Muscle of leg (tissue), 3 donors: ENCODE measurements at regions not wholly inside any gene's neighbourhood (a gene's known extent, or its start where the extent isn't known, plus 50 kb on each side); places are given as distances from the start of the nearest gene placed in this dataset.

Source experiments
- DNase-seq: peaks from one replicate; pipeline ENCODE4 v3.0.0; 2013
- H3K27ac ChIP-seq: one replicate; pipeline ENCODE4 v1.5.1; 2013; ENCODE audit warnings: mild to moderate bottlenecking, low read length, control low read depth
- H3K27me3 ChIP-seq: one replicate; pipeline ENCODE4 v1.6.1; 2013; ENCODE audit warnings: low read length; ENCODE audit not compliant: control insufficient read depth, insufficient read depth
- H3K36me3 ChIP-seq: one replicate; pipeline ENCODE4 v1.6.1; 2013; ENCODE audit warnings: low read length; ENCODE audit not compliant: control insufficient read depth, insufficient read depth
- H3K4me1 ChIP-seq: one replicate; pipeline ENCODE4 v1.6.1; 2013; ENCODE audit warnings: low read length; ENCODE audit not compliant: control insufficient read depth, insufficient read depth
- H3K4me3 ChIP-seq: one replicate; pipeline ENCODE4 v1.5.1; 2013; ENCODE audit warnings: low read length, control low read depth
- H3K9me3 ChIP-seq: replicated peaks from 2 replicates; pipeline ENCODE4 v1.6.1; 2013; ENCODE audit warnings: low read depth, low read length; ENCODE audit not compliant: control insufficient read depth
- WGBS: methylation state at CpG from one replicate; pipeline ENCODE4 v1.1.5; 2013; ENCODE audit warnings: missing lambda C conversion rate; ENCODE audit not compliant: insufficient coverage; 5-methylcytosine and 5-hydroxymethylcytosine counted together

- DNase-seq, result peak; percentile 99
- WGBS, result 0% methylated on average over 13 of the region's 22 CpGs
- Histone ChIP-seq H3K36me3 (no peaks in the 10 kb centered on the region), H3K27ac (peak overlapping the region; percentile 94), H3K4me1 (peaks cover 32% of the 10 kb centered on the region), H3K4me3 (peak overlapping the region; percentile 28), H3K27me3 (no peaks in the 10 kb centered on the region), H3K9me3 (no peaks in the 10 kb centered on the region)
Measured at GRCh38 chr4:38318737-38319455, 345.1 kb upstream of the KLF3 start.

- Histone ChIP-seq H3K9me3 (no peaks in the 10 kb centered on the region), H3K36me3 (no peaks in the 10 kb centered on the region), H3K4me1 (peaks cover 25% of the 10 kb centered on the region), H3K4me3 (no peak overlapping the region), H3K27ac (peak overlapping the region; percentile 94), H3K27me3 (no peaks in the 10 kb centered on the region)
- DNase-seq, result peak; percentile 99
- WGBS, result 3% methylated on average over 8 of the region's 17 CpGs
Measured at GRCh38 chr4:38319456-38320342, 344.3 kb upstream of the KLF3 start.

- H3K4me3 ChIP-seq, result no peak overlapping the region
- H3K9me3 ChIP-seq, result no peaks in the 10 kb centered on the region
- peaks cover 24% of the 10 kb centered on the region for H3K4me1 ChIP-seq
- no peaks in the 10 kb centered on the region for H3K36me3 ChIP-seq
- 59% methylated on average over 4 of the region's 5 CpGs for WGBS
- peak overlapping the region; percentile 94 for H3K27ac ChIP-seq
- peak; percentile 77 for DNase-seq
- H3K27me3 ChIP-seq, result no peaks in the 10 kb centered on the region
Measured at GRCh38 chr4:38320343-38320695, 343.7 kb upstream of the KLF3 start.

GRCh38 chr4:38320833-38321232, 343.2 kb upstream of the KLF3 start:
- no CpG with 5 or more reads among the region's 4 CpGs for WGBS
- no peak overlapping the region for H3K27ac ChIP-seq

GRCh38 chr4:38322714-38323113, 341.3 kb upstream of the KLF3 start:
- H3K4me1 ChIP-seq, result peaks cover 24% of the 10 kb centered on the region
- no peaks in the 10 kb centered on the region for H3K36me3 ChIP-seq
- no peaks in the 10 kb centered on the region for H3K27me3 ChIP-seq
- no peaks in the 10 kb centered on the region for H3K9me3 ChIP-seq
- 67% methylated on average over 1 of the region's 4 CpGs for WGBS
- H3K27ac ChIP-seq, result no peak overlapping the region
- no peak overlapping the region for H3K4me3 ChIP-seq
- DNase-seq, result peak; percentile 79

More at GRCh38 chr4:38320833-38321232, 343.2 kb upstream of the KLF3 start:
- no peak for DNase-seq
- no peaks in the 10 kb centered on the region for H3K27me3 ChIP-seq
- no peaks in the 10 kb centered on the region for H3K9me3 ChIP-seq
- H3K4me1 ChIP-seq, result peaks cover 24% of the 10 kb centered on the region
- H3K4me3 ChIP-seq, result no peak overlapping the region
- H3K36me3 ChIP-seq, result no peaks in the 10 kb centered on the region

GRCh38 chr4:38323141-38323641, 340.8 kb upstream of the KLF3 start:
- WGBS, result 86% methylated on average over 1 of the region's 4 CpGs
- no peak overlapping the region for H3K27ac ChIP-seq

GRCh38 chr4:38324861-38325628, 339.0 kb upstream of the KLF3 start:
- no peaks in the 10 kb centered on the region for H3K27me3 ChIP-seq
- no peak overlapping the region for H3K27ac ChIP-seq
- 87% methylated on average over 25 of the region's 31 CpGs for WGBS
- no peaks in the 10 kb centered on the region for H3K9me3 ChIP-seq
- H3K4me1 ChIP-seq, result peaks cover 23% of the 10 kb centered on the region
- H3K36me3 ChIP-seq, result no peaks in the 10 kb centered on the region
- DNase-seq, result no peak
- no peak overlapping the region for H3K4me3 ChIP-seq

More at GRCh38 chr4:38323141-38323641, 340.8 kb upstream of the KLF3 start:
- Histone ChIP-seq H3K4me3 (no peak overlapping the region), H3K4me1 (peaks cover 26% of the 10 kb centered on the region), H3K36me3 (no peaks in the 10 kb centered on the region), H3K9me3 (no peaks in the 10 kb centered on the region), H3K27me3 (no peaks in the 10 kb centered on the region)
- no peak for DNase-seq

GRCh38 chr4:38325629-38325913, 338.4 kb upstream of the KLF3 start:
- peaks cover 18% of the 10 kb centered on the region for H3K4me1 ChIP-seq
- no CpG with 5 or more reads among the region's 2 CpGs for WGBS
- no peak overlapping the region for H3K4me3 ChIP-seq
- H3K27me3 ChIP-seq, result no peaks in the 10 kb centered on the region
- no peaks in the 10 kb centered on the region for H3K36me3 ChIP-seq
- H3K27ac ChIP-seq, result no peak overlapping the region
- no peak for DNase-seq
- H3K9me3 ChIP-seq, result no peaks in the 10 kb centered on the region

GRCh38 chr4:38326499-38326898, 337.5 kb upstream of the KLF3 start:
- Histone ChIP-seq H3K4me1 (peaks cover 20% of the 10 kb centered on the region), H3K4me3 (no peak overlapping the region), H3K36me3 (no peaks in the 10 kb centered on the region), H3K27ac (no peak overlapping the region), H3K27me3 (no peaks in the 10 kb centered on the region), H3K9me3 (no peaks in the 10 kb centered on the region)
- no CpG with 5 or more reads among the region's 3 CpGs for WGBS
- no peak for DNase-seq

GRCh38 chr4:38327174-38327573, 336.8 kb upstream of the KLF3 start:
- Histone ChIP-seq H3K4me1 (peaks cover 20% of the 10 kb centered on the region), H3K9me3 (no peaks in the 10 kb centered on the region), H3K36me3 (no peaks in the 10 kb centered on the region), H3K27me3 (no peaks in the 10 kb centered on the region), H3K27ac (no peak overlapping the region), H3K4me3 (no peak overlapping the region)
- DNase-seq, result no peak
